GM12873 (cell line): ENCODE measurements at regions not wholly inside any gene's neighbourhood (a gene's known extent, or its start where the extent isn't known, plus 50 kb on each side); places are given as distances from the start of the nearest gene placed in this dataset.

ENCODE experiments used
- TF ChIP-seq, protein P1 (sequence below): IDR thresholded peaks from 2 replicates; pipeline ENCODE4 v1.5.1; 2012; ENCODE audit warnings: low read depth, mild to moderate bottlenecking, moderate library complexity, low read length, control low read depth; ENCODE audit not compliant: insufficient read depth; ENCODE audit errors: missing control alignments

DNA sequence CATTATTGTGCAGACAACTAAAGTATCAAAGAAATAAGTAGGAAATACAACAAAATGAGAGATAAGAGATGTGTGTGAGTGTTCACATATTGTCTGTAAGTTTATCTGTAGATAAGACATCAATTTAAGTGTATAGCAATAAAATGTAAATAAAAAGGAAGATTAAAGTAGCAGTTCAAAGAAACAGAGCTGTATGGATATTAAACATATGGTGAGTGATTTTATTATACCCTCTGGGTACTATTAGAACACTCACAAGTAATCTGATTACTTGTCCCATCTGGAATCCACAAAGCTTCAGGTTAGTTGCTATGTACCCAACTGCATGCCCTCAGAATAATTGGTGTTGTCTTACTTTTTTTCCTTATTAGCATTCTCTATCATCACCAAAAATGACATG, 747.9 kb upstream of the ADGRL3 start:
- TF ChIP-seq, protein P1, sequence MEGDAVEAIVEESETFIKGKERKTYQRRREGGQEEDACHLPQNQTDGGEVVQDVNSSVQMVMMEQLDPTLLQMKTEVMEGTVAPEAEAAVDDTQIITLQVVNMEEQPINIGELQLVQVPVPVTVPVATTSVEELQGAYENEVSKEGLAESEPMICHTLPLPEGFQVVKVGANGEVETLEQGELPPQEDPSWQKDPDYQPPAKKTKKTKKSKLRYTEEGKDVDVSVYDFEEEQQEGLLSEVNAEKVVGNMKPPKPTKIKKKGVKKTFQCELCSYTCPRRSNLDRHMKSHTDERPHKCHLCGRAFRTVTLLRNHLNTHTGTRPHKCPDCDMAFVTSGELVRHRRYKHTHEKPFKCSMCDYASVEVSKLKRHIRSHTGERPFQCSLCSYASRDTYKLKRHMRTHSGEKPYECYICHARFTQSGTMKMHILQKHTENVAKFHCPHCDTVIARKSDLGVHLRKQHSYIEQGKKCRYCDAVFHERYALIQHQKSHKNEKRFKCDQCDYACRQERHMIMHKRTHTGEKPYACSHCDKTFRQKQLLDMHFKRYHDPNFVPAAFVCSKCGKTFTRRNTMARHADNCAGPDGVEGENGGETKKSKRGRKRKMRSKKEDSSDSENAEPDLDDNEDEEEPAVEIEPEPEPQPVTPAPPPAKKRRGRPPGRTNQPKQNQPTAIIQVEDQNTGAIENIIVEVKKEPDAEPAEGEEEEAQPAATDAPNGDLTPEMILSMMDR, result no peak

DNA sequence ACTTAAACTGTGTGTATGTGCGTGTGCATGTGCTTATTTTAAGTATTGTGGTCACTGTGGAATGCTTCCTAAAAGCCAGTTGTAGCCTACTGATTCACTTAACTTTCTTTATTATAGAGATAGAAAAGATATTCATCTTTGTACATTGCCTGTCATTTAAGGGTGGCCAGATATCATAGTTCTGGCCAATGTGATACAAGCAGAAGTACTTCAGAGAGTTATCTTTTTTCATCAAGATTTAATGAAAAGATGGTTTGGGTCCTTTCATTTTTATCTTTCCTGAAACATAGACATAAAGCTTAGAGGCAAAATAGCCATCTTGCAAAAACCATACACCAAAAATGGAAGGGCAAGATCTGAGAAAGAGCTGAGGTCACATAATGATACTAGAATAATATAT, 744.7 kb upstream of the ADGRL3 start:
- TF ChIP-seq, protein P1, result no peak

DNA sequence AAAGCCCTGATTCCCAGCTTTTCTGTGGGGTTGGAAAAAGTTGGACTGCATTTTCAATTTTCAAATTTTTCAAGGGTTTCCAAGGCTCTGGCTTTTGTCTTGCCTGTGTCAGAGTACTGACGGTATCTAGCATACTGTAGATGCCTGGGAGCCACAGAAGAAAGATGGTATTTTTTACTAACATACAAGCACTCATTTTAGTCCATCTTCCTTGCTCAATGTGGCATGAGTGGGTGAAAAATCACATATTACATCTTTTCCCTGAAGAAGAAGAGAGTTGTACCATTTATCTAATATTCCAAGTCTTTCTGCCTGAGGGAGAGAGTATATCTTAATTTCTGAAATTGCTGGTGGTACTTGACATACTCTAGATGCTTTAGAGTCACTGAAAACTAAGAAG, 738.6 kb upstream of the ADGRL3 start:
- TF ChIP-seq, protein P1, result no peak

DNA sequence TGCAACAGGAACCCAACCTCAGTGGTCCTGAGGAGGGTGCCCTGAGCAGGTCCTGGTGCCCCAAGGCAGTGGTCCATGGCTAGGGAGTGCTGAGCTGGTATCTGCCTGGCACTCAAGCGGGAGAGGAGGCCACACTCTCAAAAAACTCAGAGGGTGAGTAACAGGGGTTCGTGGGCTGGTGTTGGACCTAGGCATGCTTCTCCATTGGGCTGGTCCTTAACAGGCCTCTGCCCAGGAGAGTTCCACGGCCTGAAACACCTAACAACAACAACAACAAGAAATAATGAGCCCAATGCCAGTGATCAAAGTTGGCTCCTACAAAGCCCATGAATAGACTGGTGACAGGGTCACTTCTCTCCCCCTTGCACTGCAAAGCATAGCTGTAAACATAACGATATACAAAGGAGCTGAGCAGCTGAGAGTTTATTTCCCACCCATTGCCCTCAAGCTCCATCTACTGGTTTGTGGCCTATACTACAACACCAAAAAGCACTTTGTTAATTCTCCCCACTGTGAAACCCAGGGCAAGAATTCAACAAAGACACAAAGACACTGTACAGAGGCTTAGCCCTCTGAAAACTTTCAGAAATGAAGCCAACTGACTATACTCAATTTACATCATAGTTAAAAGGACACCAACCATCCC, 736.1 kb upstream of the ADGRL3 start:
- TF ChIP-seq, protein P1, result peak; percentile 36

DNA sequence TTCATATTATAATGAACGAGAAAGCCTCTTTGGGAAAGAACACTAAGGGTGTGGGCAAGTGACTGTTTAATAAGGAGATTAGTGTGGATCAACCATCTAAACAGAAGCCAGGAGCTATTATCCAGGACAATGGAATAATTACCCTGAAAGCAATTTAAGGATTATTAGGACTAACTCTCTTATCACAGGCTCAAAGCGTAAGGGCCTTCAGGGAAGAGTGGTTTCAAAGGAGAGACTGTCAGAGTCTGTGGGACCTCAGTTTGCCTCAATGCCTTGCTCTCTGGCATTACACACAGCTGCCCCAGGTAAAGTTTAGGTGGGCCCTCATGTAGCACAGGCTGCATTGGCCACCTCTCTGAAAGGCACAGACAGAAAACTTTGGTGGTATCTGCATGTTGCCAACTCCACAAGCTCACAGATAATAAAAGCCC, 717.2 kb upstream of the ADGRL3 start:
- TF ChIP-seq, protein P1, result no peak

DNA sequence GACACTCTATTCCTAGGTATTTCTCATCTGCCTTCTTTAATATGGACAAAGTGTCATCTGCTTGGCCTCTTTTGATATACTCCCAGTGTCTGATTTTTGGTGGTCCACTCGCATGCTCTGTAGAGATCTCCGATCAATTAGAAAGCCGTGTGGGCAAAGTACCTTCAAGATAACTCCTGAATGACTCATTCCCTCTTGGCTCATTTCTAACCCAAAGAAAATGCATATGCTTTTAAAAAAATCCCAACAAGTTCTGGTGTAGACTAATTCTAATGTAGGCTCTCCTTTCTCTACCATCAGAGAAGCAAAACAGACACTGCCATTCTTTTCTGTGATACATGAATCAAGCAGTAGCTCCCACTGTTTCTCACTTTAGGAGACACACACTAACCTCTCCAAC, 714.9 kb upstream of the ADGRL3 start:
- TF ChIP-seq, protein P1, result no peak

DNA sequence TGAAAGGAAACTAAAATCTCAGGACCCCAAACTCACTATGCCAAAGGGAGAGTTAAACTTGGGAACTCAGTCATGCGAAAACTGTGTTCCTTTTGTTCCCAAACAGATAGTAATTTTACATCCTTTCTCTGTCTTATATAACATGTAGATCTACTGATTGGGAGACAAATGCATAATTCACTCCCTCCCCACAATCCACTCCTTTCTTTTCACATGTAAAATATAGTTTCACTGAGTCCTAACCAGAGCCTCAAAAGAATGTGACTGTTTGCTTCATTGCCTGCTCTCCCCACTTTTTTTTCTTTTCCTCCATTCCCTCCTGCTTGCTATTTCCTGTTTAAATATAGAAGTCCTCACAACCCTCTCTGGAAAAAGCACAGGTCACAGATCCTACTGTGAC, 699.3 kb upstream of the ADGRL3 start:
- TF ChIP-seq, protein P1, result no peak
